GM18861 (cell line): ENCODE measurements at regions not wholly inside any gene's neighbourhood (a gene's known extent, or its start where the extent isn't known, plus 50 kb on each side); places are given as distances from the start of the nearest gene placed in this dataset.

Source experiments
- ATAC-seq: cut with Tn5 transposase; IDR thresholded peaks from one replicate; pipeline ENCODE4 v1.9.1; 2021; ENCODE audit not compliant: unreplicated experiment

GRCh38 chr6:2542101-2542857 is 208.4 kb downstream of the MYLK4 start:
- ATAC-seq = no peak

- no peak for ATAC-seq
Observed at GRCh38 chr6:2536451-2536850, 214.3 kb downstream of the MYLK4 start.

GRCh38 chr6:2535506-2535905 is 215.2 kb downstream of the MYLK4 start:
- no peak for ATAC-seq

GRCh38 chr6:2534406-2535042 is 216.2 kb downstream of the MYLK4 start:
- no peak for ATAC-seq

GRCh38 chr6:2531426-2532215 is 219.1 kb downstream of the MYLK4 start:
- no peak for ATAC-seq

- ATAC-seq = no peak
Observed at GRCh38 chr6:2529211-2529719, 221.5 kb downstream of the MYLK4 start.

GRCh38 chr6:2528156-2528555 is 222.6 kb downstream of the MYLK4 start:
- ATAC-seq = no peak

GRCh38 chr6:2526766-2527165 is 224.0 kb downstream of the MYLK4 start:
- ATAC-seq = no peak

- no peak for ATAC-seq
Observed at GRCh38 chr6:2524090-2524489, 226.6 kb downstream of the MYLK4 start.

- ATAC-seq = no peak
Observed at GRCh38 chr6:2523061-2523460, 227.7 kb downstream of the MYLK4 start.

- ATAC-seq = no peak
Observed at GRCh38 chr6:2522521-2522920, 228.2 kb downstream of the MYLK4 start.

GRCh38 chr6:2517855-2518473 is 232.8 kb downstream of the MYLK4 start:
- no peak for ATAC-seq

- no peak for ATAC-seq
Observed at GRCh38 chr6:2517401-2517800, 233.3 kb downstream of the MYLK4 start.

- ATAC-seq = no peak
Observed at GRCh38 chr6:2516059-2516458, 234.7 kb downstream of the MYLK4 start.

- ATAC-seq = no peak
Observed at GRCh38 chr6:2514965-2515543, 235.7 kb downstream of the MYLK4 start.

- no peak for ATAC-seq
Observed at GRCh38 chr6:2512802-2513201, 237.9 kb downstream of the MYLK4 start.

- no peak for ATAC-seq
Observed at GRCh38 chr6:2510316-2510715, 240.4 kb downstream of the MYLK4 start.

- no peak for ATAC-seq
Observed at GRCh38 chr6:2509711-2510110, 241.0 kb downstream of the MYLK4 start.

GRCh38 chr6:2508071-2508470 is 242.7 kb downstream of the MYLK4 start:
- no peak for ATAC-seq

- ATAC-seq = no peak
Observed at GRCh38 chr6:2507521-2508037, 243.1 kb downstream of the MYLK4 start.

GRCh38 chr6:2507016-2507415 is 243.7 kb downstream of the MYLK4 start:
- ATAC-seq = no peak
